ENCODE measurements at regions not wholly inside any gene's neighbourhood (a gene's known extent, or its start where the extent isn't known, plus 50 kb on each side); places are given as distances from the start of the nearest gene placed in this dataset.
"Not testable (repeated sequence)": the region's sequence is repeated elsewhere in the genome, so short reads cannot be mapped to it uniquely, and the experiment has no call there.

GRCh38 chr3:192968901-192969300 is 51.2 kb upstream of the MB21D2 start:
- not testable (repeated sequence) for DNase-seq (ENCODE audit: low spot score)

DNA sequence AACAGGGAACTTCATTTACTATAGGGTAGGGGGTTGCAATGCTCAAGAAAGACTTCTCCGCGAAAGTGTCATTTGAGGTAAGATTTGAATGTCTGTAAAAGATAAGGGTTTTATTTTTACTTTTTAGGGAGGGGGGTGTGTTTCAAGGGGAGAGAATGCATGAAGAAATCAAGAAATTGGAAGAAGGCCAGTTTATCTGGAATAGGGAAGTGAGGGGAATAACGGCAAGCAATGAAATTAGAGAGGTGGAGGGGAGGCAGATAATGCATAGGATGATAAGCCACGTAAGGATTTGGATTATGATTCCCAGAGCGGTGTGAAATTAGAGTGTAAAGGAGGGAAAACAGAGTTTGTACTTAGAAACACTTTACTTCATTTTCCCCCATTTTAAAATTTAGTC is 63.0 kb upstream of the MB21D2 start:
- no peak for DNase-seq (ENCODE audit: low spot score)

GRCh38 chr3:192986379-192986778 is 68.7 kb upstream of the MB21D2 start:
- DNase-seq (ENCODE audit: low spot score), result no peak

- no peak for DNase-seq (ENCODE audit: low spot score)
These were observed 73.7 kb upstream of the MB21D2 start for GRCh38 chr3:192991356-192991755.

DNA sequence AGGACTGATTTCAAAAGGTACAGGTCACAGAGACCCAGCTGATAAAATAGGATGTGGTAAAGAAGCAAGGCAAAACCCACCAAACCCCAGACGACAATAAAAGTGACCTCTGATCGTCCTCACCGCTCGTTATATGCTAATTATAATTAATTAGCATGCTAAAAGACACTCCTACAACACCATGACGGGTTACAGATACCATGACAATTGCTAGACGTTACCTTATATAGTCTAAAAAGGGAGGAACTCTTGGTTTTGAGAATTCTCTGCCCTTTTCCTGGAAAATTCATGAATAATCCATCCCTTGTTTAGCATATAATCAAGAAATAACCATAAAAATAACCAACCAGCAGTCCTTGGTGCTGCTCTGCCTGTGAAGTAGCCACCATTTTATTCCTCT is 74.7 kb upstream of the MB21D2 start:
- DNase-seq (ENCODE audit: low spot score), result no peak

GRCh38 chr3:192993411-192993810 is 75.8 kb upstream of the MB21D2 start:
- DNase-seq (ENCODE audit: low spot score), result no peak

DNA sequence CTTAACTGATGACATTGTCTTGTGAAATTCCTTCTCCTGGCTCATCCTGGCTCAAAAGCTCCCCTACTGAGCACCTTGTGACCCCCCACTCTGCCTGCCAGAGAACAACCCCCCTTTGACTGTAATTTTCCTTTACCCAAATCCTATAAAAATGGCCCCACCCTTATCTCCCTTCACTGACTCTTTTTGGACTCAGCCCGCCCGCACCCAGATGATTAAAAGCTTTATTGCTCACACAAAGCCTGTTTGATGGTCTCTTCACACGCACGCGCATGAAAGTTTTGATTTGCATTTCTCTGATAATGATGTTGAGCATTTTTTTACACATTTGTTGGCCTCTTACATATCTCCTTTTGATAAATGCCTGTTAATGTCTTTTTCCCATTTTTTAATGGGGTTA is 83.5 kb upstream of the MB21D2 start:
- DNase-seq (ENCODE audit: low spot score), result not testable (repeated sequence)

GRCh38 chr3:193003624-193004023 is 86.0 kb upstream of the MB21D2 start:
- not testable (repeated sequence) for DNase-seq (ENCODE audit: low spot score)

DNA sequence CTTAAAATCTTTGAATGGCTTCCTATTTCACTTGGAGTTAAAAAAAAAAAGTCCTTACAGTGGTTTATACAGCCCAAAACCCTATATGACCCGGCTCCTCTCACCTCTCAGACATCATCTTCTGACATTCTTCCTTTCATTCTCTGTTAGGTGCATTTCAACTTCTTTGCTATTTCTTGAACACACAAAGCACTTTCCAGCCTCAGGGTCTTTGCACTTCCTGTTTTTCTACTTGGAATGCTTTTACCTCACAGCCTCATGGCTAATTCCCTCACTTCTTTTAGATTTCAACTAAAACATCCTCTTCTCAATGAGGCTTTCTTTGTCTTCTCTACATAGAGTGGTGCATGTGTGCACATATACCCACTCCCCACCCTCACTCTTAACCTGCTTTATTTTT is 91.0 kb upstream of the MB21D2 start:
- DNase-seq (ENCODE audit: low spot score), result no peak

DNA sequence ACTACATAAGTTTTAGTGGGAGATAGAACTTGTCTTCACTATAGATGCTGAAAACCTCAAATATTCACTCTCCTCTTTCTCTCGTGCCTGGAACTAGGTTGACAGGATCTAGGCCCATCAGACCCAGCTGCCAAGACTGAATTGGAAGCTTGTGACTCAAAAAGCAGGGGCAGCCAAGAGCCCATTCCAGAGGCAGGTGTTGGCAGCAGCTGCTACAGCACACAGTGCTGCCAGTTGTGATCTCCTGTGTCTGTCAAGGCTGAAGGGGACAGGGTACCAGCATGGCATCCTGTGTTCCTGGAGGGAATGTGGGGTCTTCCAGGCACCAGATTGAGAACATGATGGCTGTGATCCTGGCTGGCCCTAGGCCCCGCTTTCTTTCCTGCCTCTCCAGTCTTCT is 92.5 kb upstream of the MB21D2 start:
- DNase-seq (ENCODE audit: low spot score), result no peak

DNA sequence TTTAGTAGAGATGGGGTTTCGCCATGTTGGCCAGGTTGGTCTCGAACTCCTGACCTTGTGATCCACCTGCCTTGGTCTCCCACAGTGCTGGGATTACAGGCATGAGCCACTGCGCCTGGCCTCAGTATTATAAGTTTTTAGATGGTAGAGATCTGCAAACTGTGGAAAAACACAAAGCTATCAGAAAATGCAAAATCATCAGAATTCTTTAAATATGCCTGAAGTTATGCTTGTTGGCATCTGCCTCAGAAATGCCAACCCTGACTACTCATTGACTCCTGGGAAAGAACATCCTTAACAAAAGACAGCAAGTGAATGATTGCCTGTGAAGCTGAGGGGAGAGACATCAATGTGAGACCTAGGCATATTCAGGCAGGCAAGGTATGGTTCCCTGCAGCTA is 94.3 kb upstream of the MB21D2 start:
- no peak for DNase-seq (ENCODE audit: low spot score)

- no peak for DNase-seq (ENCODE audit: low spot score)
These were observed 97.2 kb upstream of the MB21D2 start for GRCh38 chr3:193014902-193015301.

GRCh38 chr3:193016437-193016901 is 98.8 kb upstream of the MB21D2 start:
- DNase-seq (ENCODE audit: low spot score), result peak; percentile 57

GRCh38 chr3:193021506-193022010 is 103.9 kb upstream of the MB21D2 start:
- DNase-seq (ENCODE audit: low spot score), result no peak

DNA sequence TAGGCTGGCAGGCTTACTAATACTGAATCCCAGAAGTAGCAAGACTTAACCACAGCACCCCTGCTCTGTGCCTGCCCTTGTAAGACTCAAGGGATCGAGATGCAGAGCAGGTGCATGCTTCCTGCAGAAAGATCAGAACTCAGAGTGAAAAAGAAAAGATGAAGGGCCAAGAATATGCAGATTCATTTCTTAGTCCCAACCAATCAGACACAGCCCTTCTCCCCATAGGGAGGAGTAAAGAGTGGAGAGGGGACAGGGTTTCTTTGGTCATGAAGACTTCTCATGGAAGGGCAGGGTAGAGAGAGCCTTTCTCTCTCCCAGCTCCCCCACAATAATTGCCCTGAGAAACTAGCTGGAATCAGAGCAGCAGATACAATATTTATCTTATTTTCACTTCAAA is 105.6 kb upstream of the MB21D2 start:
- DNase-seq (ENCODE audit: low spot score), result no peak

GRCh38 chr3:193028258-193028657 is 110.6 kb upstream of the MB21D2 start:
- DNase-seq (ENCODE audit: low spot score), result no peak

DNA sequence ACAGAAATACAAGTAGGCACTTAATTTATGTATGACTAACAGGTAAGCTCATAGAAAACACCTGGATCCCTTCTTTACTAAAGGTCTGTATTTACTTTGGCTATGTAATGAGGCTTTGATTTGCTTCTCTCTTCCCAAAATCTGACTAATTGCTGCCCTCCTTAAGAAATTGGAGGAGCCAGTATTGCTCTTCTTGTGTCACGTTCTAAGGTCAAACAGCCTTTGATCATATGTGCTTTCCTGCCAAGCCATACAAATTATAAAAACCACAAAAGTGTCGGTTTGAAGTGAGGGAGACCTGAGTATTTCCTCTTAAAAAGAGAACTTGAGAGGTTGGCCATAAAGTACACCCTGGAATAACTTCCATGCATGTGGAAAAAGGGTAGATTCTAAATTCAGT is 112.1 kb upstream of the MB21D2 start:
- DNase-seq (ENCODE audit: low spot score), result no peak

- DNase-seq (ENCODE audit: low spot score), result no peak
These were observed 112.6 kb upstream of the MB21D2 start for GRCh38 chr3:193030276-193030675.

- DNase-seq (ENCODE audit: low spot score), result no peak
These were observed 114.3 kb upstream of the MB21D2 start for GRCh38 chr3:193031911-193032310.

GRCh38 chr3:193033226-193033780 is 115.6 kb upstream of the MB21D2 start:
- DNase-seq (ENCODE audit: low spot score), result no peak

GRCh38 chr3:193037828-193038227 is 120.2 kb upstream of the MB21D2 start:
- DNase-seq (ENCODE audit: low spot score), result not testable (repeated sequence)

- no peak for DNase-seq (ENCODE audit: low spot score)
These were observed 121.4 kb upstream of the MB21D2 start for GRCh38 chr3:193039058-193039457.

- DNase-seq (ENCODE audit: low spot score), result no peak
These were observed 123.4 kb upstream of the MB21D2 start for GRCh38 chr3:193040836-193041672.

All from mucosa of gallbladder (tissue), 1 donor.